ENCODE measurements at regions not wholly inside any gene's neighbourhood (a gene's known extent, or its start where the extent isn't known, plus 50 kb on each side); places are given as distances from the start of the nearest gene placed in this dataset.

DNA sequence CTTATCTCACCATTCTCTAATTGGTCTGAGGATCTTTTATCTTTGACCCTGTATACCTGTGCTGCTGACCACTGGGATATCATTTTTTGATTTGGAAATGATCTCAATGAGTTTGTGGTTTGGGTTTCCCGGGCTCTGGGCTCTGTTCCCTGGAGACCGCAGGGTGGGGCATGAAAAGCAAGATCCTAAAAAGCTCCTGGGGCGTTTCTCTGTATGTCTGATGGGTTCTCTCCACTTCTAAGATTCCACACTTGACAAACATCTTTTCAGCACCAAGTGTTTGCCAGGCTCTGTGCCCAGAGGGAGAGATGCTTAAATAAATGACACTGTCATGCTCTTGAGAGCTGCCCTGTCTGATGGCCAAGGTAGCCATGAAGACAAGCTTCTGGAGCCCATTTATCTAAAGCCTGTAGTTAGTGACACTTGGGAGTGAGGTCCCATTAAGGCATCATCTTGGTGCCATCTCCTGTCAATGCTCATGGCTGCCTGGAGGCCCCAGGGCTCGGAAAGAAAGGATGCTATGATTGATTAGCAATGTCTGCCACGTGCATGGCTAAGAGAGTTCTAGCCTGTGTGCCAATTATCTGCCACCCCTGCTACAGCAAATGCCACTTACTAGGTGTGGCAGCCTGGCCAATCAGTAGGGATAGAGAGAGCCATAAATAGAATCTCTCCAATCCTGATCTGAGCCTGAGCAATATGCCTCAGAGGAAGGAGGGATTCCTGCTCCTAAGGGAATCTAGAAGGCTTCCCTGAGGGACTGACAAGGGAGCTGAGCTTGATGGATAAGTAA, 531.6 kb downstream of the MN1 start:
- Mint-ChIP-seq H3K27ac (no peak overlapping the region), H3K27me3 (ENCODE audit: insufficient read depth) (peaks cover 2% of the 10 kb centered on the region), H3K36me3 (ENCODE audit: low read depth) (no peaks in the 10 kb centered on the region), H3K4me1 (ENCODE audit: low read depth) (no peaks in the 10 kb centered on the region), H3K4me3 (no peak overlapping the region), H3K9me3 (no peaks in the 10 kb centered on the region)
- no peak for DNase-seq (ENCODE audit: low spot score)
- intact Hi-C loops (cut with micrococcal nuclease) = no loop called here

DNA sequence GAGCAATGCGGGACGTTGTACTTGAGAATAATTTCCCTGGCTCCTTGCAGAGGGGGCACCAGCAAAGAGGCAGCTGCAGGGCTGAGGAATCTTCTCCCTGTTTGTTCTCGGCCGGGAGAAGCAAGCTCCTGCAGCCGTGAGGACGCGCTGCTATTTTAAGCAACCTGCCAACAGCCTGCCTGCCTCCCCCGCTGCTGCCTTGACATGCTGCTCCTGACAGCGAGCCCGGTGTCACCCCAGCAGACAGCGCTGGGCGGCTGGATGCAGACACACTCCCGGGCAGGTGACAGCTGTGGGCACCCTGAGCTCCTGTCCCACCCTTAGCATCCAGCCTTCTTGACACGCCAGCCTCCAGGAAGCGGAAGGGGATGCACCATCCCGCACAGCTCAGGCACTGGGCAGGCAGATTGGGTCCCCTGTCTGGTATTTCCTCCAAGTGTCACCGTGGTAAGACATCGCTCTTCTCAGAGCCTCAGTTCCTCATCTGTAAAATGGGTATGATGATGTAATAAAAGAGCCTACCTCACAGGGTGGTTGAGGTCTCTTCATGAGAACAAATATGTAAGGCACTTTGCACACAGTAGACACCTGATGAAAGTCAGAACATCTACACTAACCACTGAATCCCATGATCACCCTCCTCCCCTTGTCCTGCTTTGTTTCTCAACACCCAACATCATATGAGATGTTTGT, 530.6 kb downstream of the MN1 start:
- Mint-ChIP-seq H3K4me3 (no peak overlapping the region), H3K27ac (no peak overlapping the region), H3K9me3 (no peaks in the 10 kb centered on the region), H3K27me3 (ENCODE audit: insufficient read depth) (peaks cover 2% of the 10 kb centered on the region), H3K4me1 (ENCODE audit: low read depth) (no peaks in the 10 kb centered on the region), H3K36me3 (ENCODE audit: low read depth) (no peaks in the 10 kb centered on the region)
- intact Hi-C loops (cut with micrococcal nuclease) = no loop called here
- no peak for DNase-seq (ENCODE audit: low spot score)

- H3K4me1 Mint-ChIP-seq (ENCODE audit: low read depth) = no peaks in the 10 kb centered on the region
- no peaks in the 10 kb centered on the region for H3K9me3 Mint-ChIP-seq
- H3K4me3 Mint-ChIP-seq = no peak overlapping the region
- H3K27ac Mint-ChIP-seq = no peak overlapping the region
- intact Hi-C loops (cut with micrococcal nuclease) = no loop called here
- no peaks in the 10 kb centered on the region for H3K36me3 Mint-ChIP-seq (ENCODE audit: low read depth)
- no peak for DNase-seq (ENCODE audit: low spot score)
- peaks cover 2% of the 10 kb centered on the region for H3K27me3 Mint-ChIP-seq (ENCODE audit: insufficient read depth)
Observed at GRCh38 chr22:27273436-27273835, 528.1 kb downstream of the MN1 start.

- Mint-ChIP-seq H3K36me3 (ENCODE audit: low read depth) (no peaks in the 10 kb centered on the region), H3K4me1 (ENCODE audit: low read depth) (no peaks in the 10 kb centered on the region), H3K27me3 (ENCODE audit: insufficient read depth) (peaks cover 2% of the 10 kb centered on the region), H3K27ac (no peak overlapping the region), H3K4me3 (no peak overlapping the region), H3K9me3 (no peaks in the 10 kb centered on the region)
- no peak for DNase-seq (ENCODE audit: low spot score)
- intact Hi-C loops (cut with micrococcal nuclease) = no loop called here
Observed at GRCh38 chr22:27273853-27274252, 527.7 kb downstream of the MN1 start.

DNA sequence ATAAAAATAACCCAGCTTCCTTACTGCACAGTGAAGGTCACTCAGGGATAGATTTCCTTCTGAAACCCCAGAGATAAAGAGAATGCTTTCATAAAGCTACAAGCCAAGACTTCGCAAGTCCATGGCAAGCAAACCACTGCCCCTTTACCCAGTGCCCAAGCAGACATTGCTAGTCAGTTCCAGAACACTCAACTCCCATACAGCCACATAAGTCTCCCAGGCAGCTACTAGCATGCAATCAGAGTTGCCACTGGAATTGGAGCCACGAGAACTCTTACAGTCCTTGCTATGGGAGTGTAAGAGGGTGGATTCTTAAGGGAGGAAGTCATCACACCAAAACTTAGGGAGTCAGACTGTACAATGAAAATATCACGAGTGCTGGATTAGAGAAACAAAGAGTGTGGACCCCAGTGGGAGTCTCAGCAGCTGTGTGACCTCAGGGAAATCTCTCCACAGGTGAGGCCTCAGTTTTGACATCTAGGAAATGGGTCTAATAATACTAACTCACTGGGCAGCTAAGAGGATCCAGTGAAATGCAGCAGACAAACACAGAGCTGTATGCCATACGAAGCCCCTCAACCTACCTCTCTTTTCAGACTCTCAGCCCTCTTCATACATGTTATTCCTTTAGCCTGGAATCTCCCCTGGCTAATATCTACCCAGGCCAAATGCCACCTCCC, 526.6 kb downstream of the MN1 start:
- H3K27me3 Mint-ChIP-seq (ENCODE audit: insufficient read depth) = peaks cover 2% of the 10 kb centered on the region
- no peaks in the 10 kb centered on the region for H3K36me3 Mint-ChIP-seq (ENCODE audit: low read depth)
- H3K4me1 Mint-ChIP-seq (ENCODE audit: low read depth) = no peaks in the 10 kb centered on the region
- H3K4me3 Mint-ChIP-seq = no peak overlapping the region
- H3K9me3 Mint-ChIP-seq = no peaks in the 10 kb centered on the region
- no peak overlapping the region for H3K27ac Mint-ChIP-seq
- DNase-seq (ENCODE audit: low spot score) = no peak
- intact Hi-C loops (cut with micrococcal nuclease) = no loop called here

- Mint-ChIP-seq H3K36me3 (ENCODE audit: low read depth) (no peaks in the 10 kb centered on the region), H3K9me3 (peaks cover 5% of the 10 kb centered on the region), H3K4me1 (ENCODE audit: low read depth) (no peaks in the 10 kb centered on the region), H3K4me3 (no peak overlapping the region), H3K27ac (no peak overlapping the region), H3K27me3 (ENCODE audit: insufficient read depth) (no peaks in the 10 kb centered on the region)
- intact Hi-C loops (cut with micrococcal nuclease) = no loop called here
- no peak for DNase-seq (ENCODE audit: low spot score)
Observed at GRCh38 chr22:27278946-27279345, 522.6 kb downstream of the MN1 start.

- DNase-seq (ENCODE audit: low spot score) = no peak
- H3K36me3 Mint-ChIP-seq (ENCODE audit: low read depth) = no peaks in the 10 kb centered on the region
- H3K4me1 Mint-ChIP-seq (ENCODE audit: low read depth) = no peaks in the 10 kb centered on the region
- intact Hi-C loops (cut with micrococcal nuclease) = no loop called here
- H3K27me3 Mint-ChIP-seq (ENCODE audit: insufficient read depth) = no peaks in the 10 kb centered on the region
- H3K4me3 Mint-ChIP-seq = no peak overlapping the region
- peaks cover 12% of the 10 kb centered on the region for H3K9me3 Mint-ChIP-seq
- H3K27ac Mint-ChIP-seq = no peak overlapping the region
Observed at GRCh38 chr22:27283240-27283639, 518.3 kb downstream of the MN1 start.

GRCh38 chr22:27283714-27284113, 517.8 kb downstream of the MN1 start:
- no peaks in the 10 kb centered on the region for H3K4me1 Mint-ChIP-seq (ENCODE audit: low read depth)
- H3K36me3 Mint-ChIP-seq (ENCODE audit: low read depth) = no peaks in the 10 kb centered on the region
- H3K4me3 Mint-ChIP-seq = no peak overlapping the region
- DNase-seq (ENCODE audit: low spot score) = no peak
- no peak overlapping the region for H3K27ac Mint-ChIP-seq
- H3K9me3 Mint-ChIP-seq = peaks cover 12% of the 10 kb centered on the region
- intact Hi-C loops (cut with micrococcal nuclease) = no loop called here
- H3K27me3 Mint-ChIP-seq (ENCODE audit: insufficient read depth) = no peaks in the 10 kb centered on the region

- no peak overlapping the region for H3K27ac Mint-ChIP-seq
- DNase-seq (ENCODE audit: low spot score) = no peak
- H3K4me1 Mint-ChIP-seq (ENCODE audit: low read depth) = no peaks in the 10 kb centered on the region
- no peaks in the 10 kb centered on the region for H3K36me3 Mint-ChIP-seq (ENCODE audit: low read depth)
- peaks cover 12% of the 10 kb centered on the region for H3K9me3 Mint-ChIP-seq
- H3K27me3 Mint-ChIP-seq (ENCODE audit: insufficient read depth) = no peaks in the 10 kb centered on the region
- no peak overlapping the region for H3K4me3 Mint-ChIP-seq
- intact Hi-C loops (cut with micrococcal nuclease) = no loop called here
Observed at GRCh38 chr22:27284324-27284723, 517.2 kb downstream of the MN1 start.

GRCh38 chr22:27286711-27287110, 514.8 kb downstream of the MN1 start:
- H3K36me3 Mint-ChIP-seq (ENCODE audit: low read depth) = no peaks in the 10 kb centered on the region
- no peaks in the 10 kb centered on the region for H3K27me3 Mint-ChIP-seq (ENCODE audit: insufficient read depth)
- intact Hi-C loops (cut with micrococcal nuclease) = no loop called here
- no peak overlapping the region for H3K27ac Mint-ChIP-seq
- no peak overlapping the region for H3K4me3 Mint-ChIP-seq
- no peaks in the 10 kb centered on the region for H3K4me1 Mint-ChIP-seq (ENCODE audit: low read depth)
- DNase-seq (ENCODE audit: low spot score) = no peak
- peaks cover 12% of the 10 kb centered on the region for H3K9me3 Mint-ChIP-seq

- H3K27me3 Mint-ChIP-seq (ENCODE audit: insufficient read depth) = peaks cover 7% of the 10 kb centered on the region
- H3K9me3 Mint-ChIP-seq = no peaks in the 10 kb centered on the region
- H3K36me3 Mint-ChIP-seq (ENCODE audit: low read depth) = no peaks in the 10 kb centered on the region
- no peaks in the 10 kb centered on the region for H3K4me1 Mint-ChIP-seq (ENCODE audit: low read depth)
- intact Hi-C loops (cut with micrococcal nuclease) = no loop called here
- no peak overlapping the region for H3K27ac Mint-ChIP-seq
- H3K4me3 Mint-ChIP-seq = no peak overlapping the region
- no peak for DNase-seq (ENCODE audit: low spot score)
Observed at GRCh38 chr22:27292542-27293299, 508.8 kb downstream of the MN1 start.

GRCh38 chr22:27293721-27294445, 507.7 kb downstream of the MN1 start:
- Mint-ChIP-seq H3K27me3 (ENCODE audit: insufficient read depth) (peaks cover 9% of the 10 kb centered on the region), H3K27ac (no peak overlapping the region), H3K36me3 (ENCODE audit: low read depth) (no peaks in the 10 kb centered on the region), H3K4me1 (ENCODE audit: low read depth) (no peaks in the 10 kb centered on the region), H3K4me3 (no peak overlapping the region), H3K9me3 (no peaks in the 10 kb centered on the region)
- intact Hi-C loops (cut with micrococcal nuclease) = no loop called here
- no peak for DNase-seq (ENCODE audit: low spot score)
